ENCODE measurements at regions not wholly inside any gene's neighbourhood (a gene's known extent, or its start where the extent isn't known, plus 50 kb on each side); places are given as distances from the start of the nearest gene placed in this dataset.

DNA sequence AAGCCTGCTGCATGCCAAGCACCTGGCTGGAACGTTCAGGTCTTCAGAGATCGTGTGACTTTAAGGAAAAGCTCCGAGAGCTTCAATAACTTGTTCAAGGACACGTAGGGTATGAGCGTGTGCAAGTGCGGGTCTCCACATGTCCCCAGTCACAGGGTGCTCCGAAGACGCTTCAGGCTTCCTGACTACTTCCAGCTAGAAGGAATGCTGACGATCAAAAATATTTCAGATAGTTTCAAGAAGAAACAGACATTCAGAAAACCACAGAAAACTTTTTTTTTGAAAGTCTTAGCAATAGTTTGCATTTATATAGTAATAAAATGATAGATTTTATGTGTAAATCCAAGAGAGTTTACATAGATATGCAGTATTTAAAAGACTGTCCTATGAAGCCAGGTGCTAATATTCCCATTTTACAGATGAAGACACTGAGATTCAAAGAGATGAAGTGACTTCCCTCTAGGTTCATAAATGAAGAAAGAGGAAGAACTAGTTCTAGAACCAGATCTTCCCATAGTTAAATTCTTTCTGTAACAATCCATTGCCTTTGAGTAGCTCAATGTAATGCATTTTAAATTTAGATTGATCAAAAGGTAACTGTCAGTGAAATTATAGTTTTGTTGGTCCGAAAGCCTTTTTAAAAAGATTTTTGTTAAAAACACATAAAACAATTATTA, 247.6 kb downstream of the MYLK4 start:
- DNase-seq (ENCODE audit: low read depth in 2 of 2) = no peak

DNA sequence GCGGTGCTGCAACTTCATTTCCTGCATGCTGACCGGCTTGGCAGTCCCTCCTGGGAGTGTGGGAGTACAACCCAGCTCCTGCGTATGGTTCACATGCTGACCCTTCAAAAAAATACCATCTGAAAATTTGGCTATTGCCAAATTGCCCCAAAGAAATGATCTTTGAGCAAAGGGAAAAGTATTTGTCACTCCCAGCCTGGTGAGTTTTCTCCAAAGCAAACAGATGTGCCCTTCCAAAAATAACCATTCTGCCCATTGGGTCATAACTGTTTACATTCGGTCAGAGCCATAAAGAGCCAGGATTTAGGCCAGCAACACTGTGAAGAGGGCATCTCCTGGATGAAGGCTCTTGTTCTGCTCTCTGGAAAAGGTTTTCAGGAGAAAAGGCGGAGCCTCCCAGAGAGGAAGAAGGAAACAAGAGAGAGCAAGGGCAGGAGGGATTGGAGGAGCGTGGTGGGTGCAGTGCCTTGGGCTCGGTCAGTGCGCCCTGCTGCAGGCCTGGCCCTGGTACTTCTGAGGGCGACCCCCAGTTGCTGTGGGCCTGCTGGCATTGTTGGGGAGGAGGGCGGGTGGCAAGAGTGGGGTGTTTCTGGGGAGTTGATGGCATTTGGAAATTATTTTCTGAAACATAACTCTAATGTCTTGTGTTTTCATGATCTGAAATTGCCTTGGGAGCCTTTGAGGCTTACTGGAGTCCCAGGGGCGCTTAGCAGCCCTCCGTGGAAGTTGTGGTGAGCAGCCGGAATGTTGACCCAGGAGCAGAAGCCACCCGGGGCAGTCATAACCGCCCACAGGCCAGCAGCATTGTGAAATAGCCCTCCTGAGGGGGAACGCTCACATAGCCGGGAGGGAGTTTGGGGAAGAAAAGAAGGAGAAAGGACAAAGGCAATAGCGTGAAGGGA, 248.4 kb downstream of the MYLK4 start:
- no peak for DNase-seq (ENCODE audit: low read depth in 2 of 2)

DNA sequence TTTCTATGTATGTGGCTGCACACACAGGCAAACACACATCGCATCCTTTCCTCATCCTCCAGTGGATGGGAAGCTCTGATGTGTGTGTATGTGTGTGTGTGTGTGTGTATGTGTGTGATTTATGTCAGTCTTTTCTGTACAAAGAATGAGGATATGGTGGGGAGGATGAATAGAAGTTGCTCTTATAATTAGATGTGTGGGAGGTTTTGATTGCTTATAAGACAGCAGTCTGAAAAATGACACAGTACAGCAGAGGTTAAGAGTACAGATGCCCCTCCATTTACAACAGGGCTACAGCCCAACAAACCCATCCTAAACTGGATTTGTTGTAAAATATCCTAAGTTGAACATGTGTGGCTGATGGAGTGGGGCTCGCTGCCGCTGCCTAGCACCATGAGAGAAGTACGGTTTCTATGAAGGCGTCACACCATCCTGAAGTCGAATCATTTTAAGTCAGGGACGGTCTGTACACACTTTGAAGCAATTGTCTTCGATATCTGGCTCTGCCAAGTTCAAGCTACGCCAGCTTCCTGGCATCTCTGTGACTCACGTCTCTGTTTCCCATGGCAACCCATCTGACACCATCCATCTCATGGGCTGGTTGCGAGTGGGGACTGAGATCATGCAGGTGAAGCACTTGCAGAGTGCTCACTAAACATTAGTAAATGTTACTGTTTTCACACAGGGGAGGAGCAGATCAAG, 252.6 kb downstream of the MYLK4 start:
- DNase-seq (ENCODE audit: low read depth in 2 of 2) = no peak

DNA sequence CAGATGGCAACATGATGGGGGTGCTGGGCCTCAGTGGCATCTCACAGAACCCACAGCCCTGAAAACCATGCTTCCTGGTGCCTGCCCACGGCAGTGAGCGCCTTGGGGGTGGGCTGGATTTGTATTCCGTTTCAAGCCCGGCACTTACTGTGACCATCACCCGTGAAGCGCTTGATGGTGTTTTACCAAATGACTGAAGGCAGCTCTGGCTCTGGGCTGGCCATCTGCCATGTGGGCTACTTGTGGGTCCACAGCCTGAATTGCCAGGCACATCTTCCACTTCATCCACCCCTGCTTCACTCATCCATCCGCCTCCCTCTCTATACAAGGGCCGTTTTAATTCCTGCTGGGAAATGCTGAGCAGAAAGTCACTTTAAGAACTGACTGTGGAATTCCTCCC, 250.9 kb upstream of the GMDS start:
- no peak for DNase-seq (ENCODE audit: low read depth in 2 of 2)

DNA sequence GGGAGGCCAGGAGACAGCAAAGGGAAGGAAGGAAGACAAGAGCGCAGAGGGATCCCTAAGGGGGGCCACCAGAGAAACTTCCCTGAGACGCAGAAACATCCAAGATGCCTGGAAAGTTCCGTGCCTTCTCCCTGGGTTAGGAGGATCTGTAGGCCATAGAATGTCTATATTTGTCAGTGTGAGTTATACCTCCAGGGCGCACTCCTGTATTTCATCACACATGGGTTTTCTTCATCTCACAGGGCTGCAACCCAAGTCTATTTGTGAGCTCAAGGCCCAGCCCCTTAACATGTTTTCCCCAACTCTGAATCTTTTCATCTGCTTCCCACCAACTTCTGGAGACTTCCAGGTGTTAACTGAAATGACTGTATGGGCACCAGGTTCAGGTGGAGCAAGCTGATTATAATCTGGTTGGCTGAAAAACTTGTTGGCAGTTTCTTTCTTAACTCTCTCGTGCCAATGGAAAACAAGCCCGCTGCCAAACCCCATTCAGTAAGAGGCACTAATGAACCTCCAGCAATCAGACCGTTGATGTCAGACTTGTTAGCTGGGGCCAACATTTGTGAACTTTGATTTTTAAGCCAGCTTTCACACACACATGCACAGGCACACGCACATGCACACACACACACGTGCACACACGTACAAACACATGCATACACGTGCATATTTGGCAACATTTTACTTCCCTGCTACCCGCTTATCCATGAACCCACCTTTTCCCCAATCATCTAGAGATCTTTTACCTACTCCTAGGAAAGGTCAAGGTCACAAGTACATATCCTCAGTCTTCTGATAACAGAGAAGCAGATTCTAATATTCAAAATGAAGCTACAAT, 247.5 kb upstream of the GMDS start:
- DNase-seq (ENCODE audit: low read depth in 2 of 2) = no peak

DNA sequence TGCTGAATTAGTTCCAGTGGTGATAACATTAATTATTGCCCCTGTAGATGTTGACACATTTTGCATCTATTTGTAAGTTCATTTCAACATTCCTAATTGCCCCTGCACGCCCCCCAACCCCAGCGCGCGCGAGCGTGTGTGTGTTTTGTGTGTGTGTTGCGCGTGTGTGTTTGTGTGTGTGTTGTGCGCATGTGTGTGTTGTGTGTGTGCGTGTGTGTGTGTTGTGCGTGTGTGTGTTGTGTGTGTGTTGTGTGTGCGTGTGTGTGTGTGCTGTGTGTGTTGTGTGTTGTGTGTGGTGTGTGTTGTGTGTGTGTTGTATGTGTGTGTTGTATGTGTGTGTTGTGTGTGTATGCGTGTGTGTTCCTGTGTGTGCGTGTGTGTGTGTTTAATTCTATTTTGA, 245.7 kb upstream of the GMDS start:
- DNase-seq (ENCODE audit: low read depth in 2 of 2) = no peak

DNA sequence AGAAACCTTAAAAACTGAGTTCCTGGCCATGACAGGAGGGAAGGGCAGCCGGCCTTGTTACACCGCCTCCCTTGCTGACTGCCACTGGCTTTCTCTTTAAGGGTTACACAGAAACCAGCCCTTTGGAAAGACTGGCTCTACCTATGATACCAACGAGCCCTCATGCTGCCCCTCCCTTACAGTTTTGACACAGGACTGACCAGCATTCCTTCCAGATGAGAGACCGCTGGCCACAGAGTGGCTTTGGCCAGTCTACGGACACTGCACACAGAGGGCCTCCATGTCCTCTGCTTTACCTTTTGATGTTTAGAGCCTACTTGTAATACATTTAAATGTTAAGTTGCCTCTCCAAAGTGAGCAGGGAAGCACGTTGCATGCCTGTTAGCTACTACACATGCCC, 243.2 kb upstream of the GMDS start:
- DNase-seq (ENCODE audit: low read depth in 2 of 2) = no peak

DNA sequence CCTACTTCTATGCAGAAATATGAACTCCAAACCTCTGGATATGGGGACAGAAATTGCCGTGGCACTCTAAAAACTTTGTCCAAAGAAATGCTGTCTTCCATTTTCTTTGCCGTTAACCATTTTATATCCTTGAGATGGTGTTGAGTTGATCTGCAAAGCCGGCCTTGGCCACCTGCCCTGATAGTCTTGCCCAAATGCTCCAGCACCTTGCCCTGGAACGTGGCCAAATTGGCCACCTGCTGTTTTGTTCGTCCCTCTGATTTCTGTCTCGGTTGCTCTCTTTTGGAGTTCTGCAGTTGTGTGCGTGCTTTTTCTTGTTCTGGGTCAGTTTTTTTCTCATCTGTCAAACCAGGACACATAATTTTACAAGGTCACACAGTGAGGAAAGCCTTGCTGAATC, 239.7 kb upstream of the GMDS start:
- DNase-seq (ENCODE audit: low read depth in 2 of 2) = no peak

DNA sequence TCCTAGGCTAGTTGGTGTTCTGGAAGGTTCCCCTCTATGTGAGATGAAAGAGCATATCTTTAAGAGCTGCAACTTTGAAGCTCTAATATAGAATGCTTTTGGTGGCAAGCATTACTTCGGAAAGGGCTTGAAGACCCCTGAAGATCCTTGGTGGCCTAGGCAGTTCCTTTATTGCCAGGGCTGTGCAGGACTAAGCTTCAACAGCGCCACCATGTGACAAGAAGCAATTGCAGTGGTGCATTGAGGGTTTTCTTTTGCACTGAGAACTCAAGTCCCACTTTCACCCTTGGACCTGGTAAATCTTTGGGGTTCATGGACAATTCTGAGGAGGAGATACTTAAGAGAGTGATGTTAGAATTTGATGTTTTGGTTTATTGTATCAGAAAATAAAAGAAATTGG, 237.4 kb upstream of the GMDS start:
- DNase-seq (ENCODE audit: low read depth in 2 of 2) = no peak

DNA sequence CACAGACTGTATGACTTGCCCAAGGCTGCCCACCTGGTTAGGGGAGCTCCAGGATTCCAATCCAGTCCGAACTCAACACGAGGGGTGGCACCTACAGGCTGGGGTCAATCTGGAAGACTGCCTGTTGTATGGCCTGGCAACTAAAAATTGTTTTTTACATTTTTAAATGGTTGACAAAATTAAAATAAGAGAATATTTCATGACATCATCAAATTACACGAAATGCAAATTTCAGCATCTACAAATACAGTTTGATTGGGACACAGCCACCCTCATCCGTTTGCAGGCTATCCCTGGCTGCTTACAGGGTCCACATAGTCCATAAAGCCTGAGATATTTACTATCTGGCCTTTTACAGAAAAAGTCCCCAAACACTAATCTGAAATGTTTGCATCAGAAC, 235.9 kb upstream of the GMDS start:
- no peak for DNase-seq (ENCODE audit: low read depth in 2 of 2)

DNA sequence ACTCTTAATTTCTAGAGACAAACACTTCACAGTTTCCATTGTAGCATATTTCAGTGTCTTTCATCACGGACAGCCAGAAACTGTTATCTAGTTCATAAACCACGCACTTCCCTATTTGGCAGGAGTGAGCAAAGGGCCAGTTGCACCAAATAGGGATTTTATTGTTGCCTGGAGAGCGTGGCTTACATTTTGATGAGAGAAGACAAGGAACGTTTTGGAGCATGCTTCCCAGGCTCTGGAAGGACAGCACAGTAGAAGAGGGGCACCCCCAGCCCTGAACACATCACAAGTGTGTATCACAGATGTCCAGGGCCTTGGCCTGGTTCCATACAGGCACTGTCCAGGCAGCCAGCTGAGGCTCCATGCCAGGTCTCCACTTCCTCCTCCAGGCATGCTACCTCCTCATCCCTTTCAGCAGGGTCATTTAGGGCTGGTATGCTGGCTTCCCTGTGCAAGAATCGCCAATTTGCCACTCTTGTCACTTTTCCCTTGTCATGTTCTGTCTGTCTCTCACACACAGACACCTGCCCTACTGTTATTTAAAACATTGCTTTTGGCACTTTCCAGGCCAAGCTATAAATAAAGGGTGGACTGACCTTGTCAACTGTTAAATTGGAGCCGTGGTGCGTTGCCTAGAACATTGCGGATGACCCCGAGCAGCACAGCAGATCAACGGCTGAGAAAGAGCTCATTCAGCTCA, 235.0 kb upstream of the GMDS start:
- DNase-seq (ENCODE audit: low read depth in 2 of 2) = no peak

DNA sequence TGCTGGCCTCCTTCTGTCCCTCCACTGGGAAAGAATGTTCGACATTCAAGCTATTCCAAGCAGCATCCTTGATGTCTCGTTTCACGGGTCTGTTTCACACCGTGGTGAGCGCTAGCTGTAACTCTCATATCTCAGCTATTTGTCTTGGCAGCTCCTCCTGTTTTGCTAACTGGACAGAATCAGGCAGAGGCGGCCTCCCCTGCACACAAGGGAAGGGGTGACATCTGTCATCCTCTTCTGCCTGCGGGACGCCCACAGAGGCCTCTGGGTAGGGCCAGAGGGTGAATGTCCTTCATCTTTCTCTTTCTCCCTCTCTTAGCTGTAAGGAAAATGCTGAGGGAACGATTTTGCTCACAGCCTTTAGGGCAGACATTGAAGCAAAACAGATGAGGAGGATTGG, 232.8 kb upstream of the GMDS start:
- no peak for DNase-seq (ENCODE audit: low read depth in 2 of 2)

DNA sequence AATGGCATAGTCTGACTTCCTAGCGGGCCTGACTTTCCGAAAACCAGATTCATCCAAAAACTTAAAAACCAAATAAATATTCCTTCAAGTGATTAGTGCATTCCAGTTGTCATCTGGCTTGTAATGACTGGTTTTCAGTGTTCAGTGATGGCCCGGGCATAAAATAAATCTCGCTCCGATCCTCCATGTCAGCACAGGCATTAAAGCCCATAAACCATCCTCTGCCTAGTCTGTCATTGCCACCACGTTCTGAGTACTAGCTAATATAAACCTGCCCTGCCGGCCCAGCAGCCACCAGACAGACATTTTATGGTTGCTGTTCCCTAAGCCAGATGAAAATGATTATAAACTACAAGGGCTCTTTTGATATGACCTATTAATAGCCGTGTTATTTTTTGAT, 232.3 kb upstream of the GMDS start:
- no peak for DNase-seq (ENCODE audit: low read depth in 2 of 2)

DNA sequence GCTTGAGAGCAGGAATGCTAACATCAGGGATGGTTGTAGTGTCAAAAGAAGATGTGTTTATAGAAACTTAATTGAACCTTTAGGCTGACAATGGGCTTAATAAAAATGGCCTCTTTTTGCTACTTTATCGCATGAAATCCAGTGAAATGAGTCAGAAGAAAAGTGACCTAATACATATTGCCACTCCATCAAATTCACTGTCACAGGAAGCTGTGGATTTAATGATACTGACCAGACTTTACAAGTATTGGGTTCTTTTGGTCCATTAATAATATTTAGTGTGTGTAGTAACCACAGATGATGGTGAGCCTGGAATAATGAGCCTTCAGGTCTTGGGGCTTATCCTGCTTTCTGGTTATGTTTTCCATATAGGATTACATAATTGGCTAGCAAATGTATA, 231.8 kb upstream of the GMDS start:
- DNase-seq (ENCODE audit: low read depth in 2 of 2) = no peak

DNA sequence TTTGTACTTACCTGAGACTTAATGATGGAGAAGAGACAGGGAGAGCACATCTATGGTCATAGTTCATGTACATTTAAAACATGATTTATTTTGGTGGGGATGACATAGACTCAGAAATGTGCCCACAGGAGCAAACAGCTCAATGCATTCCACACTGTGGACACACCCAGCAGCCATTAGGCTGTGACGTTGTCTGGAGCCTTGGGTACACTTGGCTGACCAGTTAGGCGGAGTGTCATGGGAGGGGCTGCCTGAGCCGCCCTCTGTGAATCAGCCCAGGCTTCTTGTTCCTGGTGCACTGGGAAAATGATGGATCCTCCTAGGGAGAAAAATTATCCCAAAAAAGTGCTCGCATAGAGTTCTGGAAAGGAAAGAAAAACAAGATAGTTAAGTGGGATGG, 231.0 kb upstream of the GMDS start:
- DNase-seq (ENCODE audit: low read depth in 2 of 2) = no peak

DNA sequence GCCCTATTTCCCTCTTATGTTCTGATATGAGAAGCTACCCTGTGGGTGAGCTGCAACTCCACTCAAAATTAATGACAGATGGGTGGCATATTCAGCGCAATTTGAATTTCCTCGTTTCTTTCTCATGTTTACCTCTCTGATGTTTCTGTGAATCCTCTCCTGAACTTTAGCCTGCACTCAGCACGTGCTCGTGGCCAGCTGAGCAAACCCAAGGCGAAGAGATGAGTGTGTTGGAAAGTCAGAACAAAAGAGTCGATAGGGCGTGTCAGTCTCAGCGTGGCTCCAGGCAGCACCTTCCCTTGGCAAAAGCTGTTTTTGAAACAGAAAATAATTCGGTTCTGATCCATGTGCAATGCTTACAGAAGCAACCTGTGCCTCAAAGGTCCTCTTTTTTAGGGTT, 226.1 kb upstream of the GMDS start:
- no peak for DNase-seq (ENCODE audit: low read depth in 2 of 2)

DNA sequence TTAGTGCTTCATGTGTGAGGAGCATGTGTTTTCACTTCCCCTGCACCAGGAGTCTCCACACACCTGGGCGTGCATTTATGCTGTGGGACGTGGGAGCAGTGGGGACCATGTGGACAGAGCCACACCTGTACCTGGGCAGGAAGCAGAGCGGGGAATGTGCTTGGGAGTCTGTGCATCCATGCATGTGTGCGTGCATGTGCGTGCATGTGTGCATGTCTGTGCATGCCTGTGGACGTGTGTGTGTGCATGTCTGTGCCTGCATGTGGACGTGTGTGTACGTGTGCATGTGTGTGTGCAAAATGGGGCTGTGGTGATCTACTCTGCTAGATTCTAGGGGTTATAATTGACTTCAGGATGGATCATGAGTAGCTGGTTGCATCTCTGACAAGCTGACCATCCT, 224.0 kb upstream of the GMDS start:
- no peak for DNase-seq (ENCODE audit: low read depth in 2 of 2)

DNA sequence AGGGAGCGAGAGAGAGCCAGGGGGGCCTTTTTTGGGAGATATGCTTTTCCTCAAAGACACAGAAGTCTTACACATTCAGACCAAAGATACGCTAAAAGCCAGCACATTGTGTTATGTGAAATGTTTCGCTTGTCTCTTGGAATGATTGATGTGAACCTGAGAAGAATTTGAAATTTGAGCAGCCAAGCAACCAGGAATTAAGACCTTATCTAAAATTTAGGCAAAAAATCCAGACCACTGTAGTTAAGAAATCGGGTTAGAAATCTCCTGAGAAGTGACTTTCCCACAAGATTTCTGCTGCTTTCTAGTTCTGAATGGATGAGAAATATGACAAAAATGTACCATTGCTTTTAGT, 223.2 kb upstream of the GMDS start:
- DNase-seq (ENCODE audit: low read depth in 2 of 2) = no peak

DNA sequence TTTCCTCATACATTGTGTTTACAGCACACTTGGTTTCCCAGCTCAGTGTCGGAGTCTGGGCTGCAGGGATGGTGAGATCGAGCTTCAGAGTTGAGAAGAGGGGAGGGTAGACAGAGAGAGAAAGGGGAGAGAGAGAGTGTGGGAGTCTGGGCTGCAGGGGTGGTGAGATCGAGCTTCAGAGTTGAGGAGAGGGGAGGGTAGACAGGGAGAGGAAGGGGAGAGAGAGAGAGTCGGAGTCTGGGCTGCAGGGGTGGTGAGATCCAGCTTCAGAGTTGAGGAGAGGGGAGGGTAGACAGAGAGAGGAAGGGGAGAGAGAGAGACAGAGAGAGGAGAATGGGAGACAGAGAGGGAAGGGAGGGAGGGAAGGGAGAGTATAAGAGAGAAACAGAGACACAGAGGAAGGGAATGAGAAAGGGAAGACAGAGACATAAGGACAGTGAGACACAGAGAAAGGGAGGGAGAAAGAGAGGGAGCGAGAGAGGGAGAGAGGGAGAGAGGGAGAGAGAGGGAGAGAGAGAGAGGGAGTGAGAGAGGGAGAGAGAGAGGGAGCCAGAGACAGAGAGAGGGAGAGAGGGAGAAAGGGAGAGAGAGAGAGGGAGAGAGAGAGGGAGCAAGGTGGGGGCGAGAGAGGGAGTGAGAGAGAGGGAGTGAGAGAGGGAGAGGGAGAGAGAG, 222.7 kb upstream of the GMDS start:
- DNase-seq (ENCODE audit: low read depth in 2 of 2) = no peak

DNA sequence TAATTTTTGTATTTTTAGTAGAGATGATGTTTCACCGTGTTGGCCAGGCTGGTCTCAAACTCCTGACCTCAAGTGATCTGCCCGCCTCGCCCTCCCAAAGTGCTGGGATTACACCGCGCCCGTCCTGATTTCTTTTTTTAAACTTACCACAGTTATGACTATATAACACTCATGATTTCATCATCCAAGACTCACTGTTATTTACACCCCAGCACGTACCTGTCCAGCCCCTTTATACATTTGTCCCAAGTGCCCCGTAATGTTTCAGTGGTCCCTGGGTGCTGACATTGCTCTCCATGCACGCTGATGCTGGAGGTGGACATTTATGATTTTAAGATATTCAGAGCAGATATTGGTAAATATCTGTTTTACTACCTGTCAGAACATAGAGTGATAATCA, 219.9 kb upstream of the GMDS start:
- DNase-seq (ENCODE audit: low read depth in 2 of 2) = no peak

DNA sequence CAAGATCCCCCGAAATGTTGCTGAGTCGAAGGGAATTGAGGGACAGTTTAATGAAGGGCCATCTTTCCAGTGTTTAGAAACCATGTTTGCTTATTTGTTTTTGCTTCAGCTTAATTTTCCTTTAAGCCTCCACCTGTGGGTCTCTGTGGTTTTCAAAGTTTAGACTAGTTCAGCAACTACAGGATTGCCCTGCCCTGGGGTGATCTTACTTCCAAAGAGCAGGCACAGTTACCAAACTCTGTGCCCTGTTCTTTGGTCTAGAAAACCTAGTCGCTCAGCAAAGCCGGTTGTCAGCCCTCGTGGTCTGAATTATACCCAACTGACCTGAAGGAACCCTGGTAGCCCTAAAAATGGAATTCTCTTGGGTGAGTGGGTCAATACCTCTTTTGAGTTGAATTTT, 219.2 kb upstream of the GMDS start:
- DNase-seq (ENCODE audit: low read depth in 2 of 2) = no peak

Data from stimulated activated CD4-positive, alpha-beta T cell treated with anti-CD3 and anti-CD28 coated beads, Interleukin-1b, Interleukin-23, amount 100 ng/mL, for 4 hours (primary cell).